CD14-positive monocyte (primary cell): ENCODE measurements at regions not wholly inside any gene's neighbourhood (a gene's known extent, or its start where the extent isn't known, plus 50 kb on each side); places are given as distances from the start of the nearest gene placed in this dataset.

ENCODE experiments used
- DNase-seq, 3 donors: peaks; one replicate each; pipeline ENCODE4 v3.0.0-alpha.2; 2011 to 2022
- H2AFZ ChIP-seq: 2 replicates; pipeline ENCODE4 v1.6.0; 2012; ENCODE audit warnings: mild to moderate bottlenecking, low read depth, low read length, inconsistent platforms; ENCODE audit not compliant: insufficient read depth, poor library complexity, severe bottlenecking
- H3K27ac ChIP-seq, 2 donors: 1 replicate in 1 of 2; 2 replicates in 1 of 2; pipeline ENCODE4 v1.5.1; 2012 to 2013; ENCODE audit warnings: low read length in 2 of 2, control low read depth in 1 of 2, inconsistent platforms in 1 of 2, low read depth in 1 of 2, mild to moderate bottlenecking in 1 of 2
- H3K27me3 ChIP-seq, 2 donors: one replicate each; pipeline versions ENCODE4 v1.6.0 to v1.6.1; 2011 to 2013; ENCODE audit warnings: low read length in 2 of 2; ENCODE audit not compliant: control insufficient read depth in 2 of 2, insufficient read depth in 2 of 2
- H3K36me3 ChIP-seq, 2 donors: replicated peaks in 1 of 2; 1 replicate in 1 of 2; 2 replicates in 1 of 2; pipeline versions ENCODE4 v1.5.1 to v1.6.1; 2012 to 2013; ENCODE audit warnings: low read length in 2 of 2, control low read depth in 1 of 2, inconsistent platforms in 1 of 2, mild to moderate bottlenecking in 1 of 2; ENCODE audit not compliant: insufficient read depth in 2 of 2, control insufficient read depth in 1 of 2
- H3K4me1 ChIP-seq, 2 donors: 1 replicate in 1 of 2; 2 replicates in 1 of 2; pipeline versions ENCODE4 v1.5.1 to v1.6.1; 2012 to 2013; ENCODE audit warnings: low read length in 2 of 2, control low read depth in 1 of 2, inconsistent platforms in 1 of 2, mild to moderate bottlenecking in 1 of 2, moderate library complexity in 1 of 2; ENCODE audit not compliant: insufficient read depth in 2 of 2, control insufficient read depth in 1 of 2
- H3K4me2 ChIP-seq: replicated peaks from 2 replicates; pipeline ENCODE3; 2012; ENCODE audit warnings: low read length, moderate library complexity, mild to moderate bottlenecking; ENCODE audit not compliant: poor library complexity, severe bottlenecking; ENCODE audit errors: extremely low read depth
- H3K4me3 ChIP-seq, 3 experiments: fragments of 200-600 bp in 1 of 3; sonication (generic) in 1 of 3; replicated peaks in 1 of 3; 1 replicate in 2 of 3; 2 replicates in 1 of 3; pipeline ENCODE4 v1.5.1; 2011 to 2013; ENCODE audit warnings: low read length in 3 of 3, mild to moderate bottlenecking in 3 of 3, control low read depth in 2 of 3, low read depth in 2 of 3, inconsistent platforms in 1 of 3, moderate library complexity in 1 of 3
- H3K79me2 ChIP-seq: 2 replicates; pipeline ENCODE4 v1.6.0; 2012; ENCODE audit warnings: mild to moderate bottlenecking, control low read depth, inconsistent platforms, low read length, moderate library complexity; ENCODE audit not compliant: insufficient read depth
- H3K9ac ChIP-seq: 2 replicates; pipeline ENCODE4 v1.6.0; 2017; ENCODE audit warnings: low read length, mild to moderate bottlenecking; ENCODE audit not compliant: insufficient read depth, poor library complexity, severe bottlenecking
- H3K9me3 ChIP-seq, 2 donors: replicated peaks in 1 of 2; 1 replicate in 1 of 2; 2 replicates in 1 of 2; pipeline versions ENCODE4 v1.5.1 to v1.6.1; 2012 to 2013; ENCODE audit warnings: low read length in 2 of 2, control low read depth in 1 of 2; ENCODE audit not compliant: control insufficient read depth in 1 of 2, insufficient read depth in 1 of 2
- H4K20me1 ChIP-seq: 2 replicates; pipeline ENCODE4 v1.6.0; 2012; ENCODE audit warnings: mild to moderate bottlenecking, low read length, control low read depth, moderate library complexity; ENCODE audit not compliant: insufficient read depth
- H3K27ac Mint-ChIP-seq, 7 donors: one replicate each; pipeline ENCODE4 v1.8.0; 2020; ENCODE audit warnings: mild to moderate bottlenecking in 7 of 7, mixed read lengths in 7 of 7, moderate library complexity in 6 of 7, inconsistent platforms in 2 of 7
- H3K27me3 Mint-ChIP-seq, 3 donors: one replicate each; pipeline ENCODE4 v1.8.0; 2021 to 2022; ENCODE audit warnings: low read depth in 3 of 3, mild to moderate bottlenecking in 3 of 3, mixed read lengths in 3 of 3, moderate library complexity in 3 of 3, inconsistent platforms in 1 of 3
- H3K36me3 Mint-ChIP-seq, 2 donors: one replicate each; pipeline ENCODE4 v1.8.0; 2020; ENCODE audit warnings: mixed read lengths in 2 of 2, inconsistent platforms in 1 of 2, mild to moderate bottlenecking in 1 of 2
- H3K4me1 Mint-ChIP-seq: one replicate; pipeline ENCODE4 v1.8.0; 2020; ENCODE audit warnings: mild to moderate bottlenecking, mixed read lengths
- H3K4me3 Mint-ChIP-seq, 2 donors: one replicate each; pipeline ENCODE4 v1.8.0; 2020; ENCODE audit warnings: mild to moderate bottlenecking in 2 of 2, mixed read lengths in 2 of 2, moderate library complexity in 1 of 2
- H3K9me3 Mint-ChIP-seq, 7 donors: one replicate each; pipeline ENCODE4 v1.8.0; 2020 to 2022; ENCODE audit warnings: mixed read lengths in 7 of 7, mild to moderate bottlenecking in 6 of 7, moderate library complexity in 6 of 7, inconsistent platforms in 2 of 7
- CTCF ChIP-seq: fragments of 200-600 bp; IDR thresholded peaks from one replicate; pipeline ENCODE4 v1.8.0; 2022; ENCODE audit warnings: antibody characterized with exemption, mild to moderate bottlenecking
- WGBS: methylation state at CpG from one replicate; pipeline ENCODE4 v1.1.5; 2013; ENCODE audit warnings: missing lambda C conversion rate; ENCODE audit not compliant: insufficient coverage; 5-methylcytosine and 5-hydroxymethylcytosine counted together
- intact Hi-C, 2 donors: fragments of 100-400 bp; cut with micrococcal nuclease; formaldehyde crosslinking; loops; one replicate each; pipeline versions ENCODE4 v1.15.0 to v1.15.1; 2023

GRCh38 chr5:105462377-105462776, 1899.8 kb upstream of the NUDT12 start:
- Histone ChIP-seq H3K4me3 (no peak overlapping the region), H4K20me1 (no peaks in the 10 kb centered on the region), H3K4me1 (no peaks in the 10 kb centered on the region), H3K36me3 (no peaks in the 10 kb centered on the region), H3K27ac (no peak overlapping the region), H3K79me2 (no peaks in the 10 kb centered on the region), H3K9me3 (peaks cover 13 to 28% of the 10 kb centered on the region in 2 donors), H3K9ac (no peak overlapping the region), H3K4me2 (no peak overlapping the region), H3K27me3 (no peaks in the 10 kb centered on the region), H2AFZ (no peak overlapping the region)
- intact Hi-C loops = no loop called here
- 97% methylated on average over 3 of the region's 3 CpGs for WGBS
- TF ChIP-seq CTCF = no peak
- Mint-ChIP-seq H3K36me3 (no peaks in the 10 kb centered on the region), H3K4me3 (no peak overlapping the region), H3K27me3 (peaks cover 0 to 1% (median 1%) of the 10 kb centered on the region in 3 donors), H3K9me3 (peaks cover 3 to 17% (median 8%) of the 10 kb centered on the region in 7 donors), H3K4me1 (no peaks in the 10 kb centered on the region), H3K27ac (no peak overlapping the region)
- DNase-seq = no peak

- no peak for TF ChIP-seq CTCF
- Histone ChIP-seq H3K9me3 (peaks cover 13 to 28% of the 10 kb centered on the region in 2 donors), H3K4me2 (no peak overlapping the region)
Observed at GRCh38 chr5:105460721-105461120, 1898.1 kb upstream of the NUDT12 start.

More at GRCh38 chr5:105460721-105461120, 1898.1 kb upstream of the NUDT12 start:
- H3K9me3 Mint-ChIP-seq = peaks cover 3 to 17% (median 8%) of the 10 kb centered on the region in 7 donors
- no peaks in the 10 kb centered on the region for H3K4me1 Mint-ChIP-seq
- H3K4me3 ChIP-seq = no peak overlapping the region
- no peaks in the 10 kb centered on the region for H3K4me1 ChIP-seq
- DNase-seq = no peak
- H3K27ac Mint-ChIP-seq = no peak overlapping the region
- H3K9ac ChIP-seq = no peak overlapping the region
- 100% methylated on average over 3 of the region's 4 CpGs for WGBS
- H3K79me2 ChIP-seq = no peaks in the 10 kb centered on the region
- H4K20me1 ChIP-seq = no peaks in the 10 kb centered on the region
- H2AFZ ChIP-seq = no peak overlapping the region
- no peaks in the 10 kb centered on the region for H3K27me3 Mint-ChIP-seq
- no peak overlapping the region for H3K4me3 Mint-ChIP-seq
- H3K36me3 ChIP-seq = no peaks in the 10 kb centered on the region
- no peaks in the 10 kb centered on the region for H3K36me3 Mint-ChIP-seq
- H3K27ac ChIP-seq = no peak overlapping the region
- no peaks in the 10 kb centered on the region for H3K27me3 ChIP-seq
- intact Hi-C loops = no loop called here
